Glomerular visceral epithelial cell (primary cell): ENCODE measurements at regions not wholly inside any gene's neighbourhood (a gene's known extent, or its start where the extent isn't known, plus 50 kb on each side); places are given as distances from the start of the nearest gene placed in this dataset.
"Not testable (repeated sequence)": the region's sequence is repeated elsewhere in the genome, so short reads cannot be mapped to it uniquely, and the experiment has no call there.

Experiments used
- DNase-seq: peaks from one replicate; pipeline ENCODE4 v3.0.0-alpha.2; 2016; ENCODE audit errors: extremely low spot score

- DNase-seq, result no peak
Measured at GRCh38 chr18:43965691-43966090, 688.4 kb upstream of the SYT4 start.

GRCh38 chr18:43970656-43971055 lies 693.4 kb upstream of the SYT4 start:
- no peak for DNase-seq

DNA sequence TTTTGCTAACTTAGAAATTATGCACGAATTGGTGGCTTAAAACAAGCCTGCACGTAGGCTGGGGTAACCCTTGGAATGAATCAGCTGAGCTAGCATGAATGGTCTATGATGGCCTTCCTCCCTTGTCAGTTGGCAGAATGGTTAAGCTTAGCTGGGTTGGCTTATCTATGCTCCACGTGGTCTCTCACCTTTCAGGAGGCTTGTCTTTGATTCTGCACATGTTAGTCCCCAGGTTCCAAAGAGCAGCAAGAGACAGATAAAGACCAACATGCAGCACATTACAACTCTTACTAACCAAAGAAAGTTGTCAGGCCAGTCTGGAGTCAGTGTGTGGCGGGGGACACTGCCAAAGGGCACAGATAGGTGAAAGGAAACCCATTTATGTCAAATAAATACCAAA lies 700.9 kb upstream of the SYT4 start:
- DNase-seq, result no peak

- DNase-seq, result no peak
Measured at GRCh38 chr18:43982582-43982981, 698.1 kb upstream of the SETBP1 start.

GRCh38 chr18:43987061-43987460 lies 693.6 kb upstream of the SETBP1 start:
- not testable (repeated sequence) for DNase-seq

DNA sequence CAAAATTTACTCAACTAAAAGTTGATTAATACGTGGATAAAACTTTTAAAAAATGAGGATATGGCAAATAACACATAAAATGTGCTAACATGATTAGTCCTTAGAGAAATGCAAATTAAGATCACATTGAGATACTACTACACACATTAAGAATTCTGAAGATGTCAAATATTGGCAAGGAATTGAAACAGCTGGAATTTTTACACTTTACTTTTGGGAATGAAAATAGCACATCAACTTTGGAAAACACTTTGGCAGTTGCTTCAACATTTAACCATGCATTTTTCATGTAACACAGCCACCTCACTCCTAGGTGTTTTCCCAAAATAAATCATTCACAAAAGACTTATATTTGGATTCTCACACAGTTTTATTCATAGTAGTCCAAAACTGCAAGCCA lies 687.9 kb upstream of the SETBP1 start:
- no peak for DNase-seq

- no peak for DNase-seq
Measured at GRCh38 chr18:43994381-43994780, 686.3 kb upstream of the SETBP1 start.

DNA sequence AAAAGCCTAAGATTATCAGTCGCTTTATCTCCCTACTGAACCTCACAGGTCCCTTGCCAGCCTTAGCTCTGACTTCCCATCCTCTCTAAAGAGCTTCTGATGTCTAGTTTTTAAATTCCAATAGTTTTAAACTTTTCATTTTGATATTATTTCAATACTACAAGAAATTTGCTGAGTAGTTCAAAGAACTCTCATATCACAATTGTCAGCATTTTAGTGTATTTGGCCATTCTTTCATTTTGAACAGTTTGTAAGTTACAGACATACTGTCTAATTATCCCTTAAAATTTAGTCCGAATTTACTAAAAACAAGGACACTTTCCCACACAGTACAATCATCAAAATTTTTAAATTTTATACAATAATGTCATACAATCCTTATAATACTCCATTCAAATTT lies 666.8 kb upstream of the SETBP1 start:
- DNase-seq, result no peak

DNA sequence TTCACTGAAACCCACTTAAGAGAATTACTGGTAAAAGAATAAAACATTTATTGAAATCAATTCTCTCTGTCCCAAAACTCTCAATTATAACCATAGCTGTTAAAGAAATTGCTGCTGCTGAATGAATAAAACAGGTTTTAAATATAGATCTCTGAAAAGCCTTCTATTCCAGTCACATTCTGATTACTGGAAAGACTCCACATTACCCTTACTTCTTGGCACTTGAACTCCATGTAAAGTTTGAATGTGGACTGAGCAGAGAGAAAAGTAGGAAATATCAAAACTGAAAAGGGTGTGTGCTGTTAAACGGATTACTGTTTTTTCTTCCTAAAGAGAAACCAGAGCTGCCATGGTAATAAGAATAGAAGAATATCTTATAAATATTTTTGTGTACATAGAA lies 655.3 kb upstream of the SETBP1 start:
- no peak for DNase-seq

DNA sequence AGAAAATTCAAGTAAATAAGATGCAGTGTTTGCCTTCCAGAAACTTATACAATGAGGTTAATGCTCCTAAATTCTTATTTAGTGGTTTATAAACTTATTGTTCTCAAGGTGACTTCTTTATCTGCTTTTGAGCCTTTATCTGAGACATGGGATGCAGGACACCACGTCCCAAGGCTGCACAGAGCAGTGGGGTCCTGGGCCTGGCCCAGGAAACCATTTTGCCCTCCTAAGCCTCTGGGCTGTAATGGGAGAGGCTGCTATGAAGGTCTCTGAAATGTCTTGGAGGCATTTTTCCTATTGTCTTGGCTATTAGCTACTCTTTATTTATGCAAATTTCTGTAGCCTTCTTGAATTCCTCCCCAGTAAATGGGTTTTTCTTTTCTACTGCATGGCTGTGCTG lies 652.6 kb upstream of the SETBP1 start:
- no peak for DNase-seq

- no peak for DNase-seq
Measured at GRCh38 chr18:44031063-44031462, 649.6 kb upstream of the SETBP1 start.

GRCh38 chr18:44033144-44033701 lies 647.5 kb upstream of the SETBP1 start:
- peak; percentile 84 for DNase-seq

DNA sequence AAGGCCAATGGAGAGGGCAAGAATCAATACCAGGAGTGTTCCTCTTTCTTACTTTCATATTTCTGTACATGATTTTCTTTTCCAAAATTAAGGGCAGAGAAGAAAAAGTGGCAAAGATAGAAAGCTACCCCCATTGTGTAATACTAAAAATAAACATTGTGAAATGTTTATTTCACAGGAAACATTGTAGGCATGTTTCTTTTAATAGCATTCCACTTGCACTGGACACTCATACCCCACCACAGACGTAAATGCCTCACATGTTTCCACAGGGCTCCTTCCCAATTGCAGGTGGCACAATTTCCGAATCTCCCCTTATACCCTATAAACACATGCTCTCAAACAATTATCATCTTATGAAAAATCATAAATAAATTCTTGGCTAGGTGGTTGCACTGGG lies 645.1 kb upstream of the SETBP1 start:
- no peak for DNase-seq

- no peak for DNase-seq
Measured at GRCh38 chr18:44036501-44036900, 644.2 kb upstream of the SETBP1 start.

DNA sequence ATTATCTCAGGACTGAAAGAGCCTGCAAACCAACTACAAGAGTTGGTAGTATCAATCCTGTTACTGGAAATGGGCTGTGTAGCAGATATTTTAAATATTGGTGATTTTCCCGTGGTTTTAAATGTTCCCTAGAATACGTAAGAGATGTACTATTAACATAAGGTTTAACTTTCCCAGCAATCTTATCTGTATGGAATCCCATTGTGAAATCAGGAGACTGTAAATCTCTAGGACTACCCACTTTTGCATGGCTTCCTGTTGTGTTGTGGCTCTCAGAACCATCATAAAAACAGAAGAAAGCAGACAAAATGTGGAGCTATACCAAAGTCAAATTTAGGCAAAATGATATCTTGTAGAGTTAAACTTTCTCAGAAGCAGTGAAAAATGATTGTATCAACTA lies 641.5 kb upstream of the SETBP1 start:
- DNase-seq, result no peak

- no peak for DNase-seq
Measured at GRCh38 chr18:44039826-44040225, 640.9 kb upstream of the SETBP1 start.

DNA sequence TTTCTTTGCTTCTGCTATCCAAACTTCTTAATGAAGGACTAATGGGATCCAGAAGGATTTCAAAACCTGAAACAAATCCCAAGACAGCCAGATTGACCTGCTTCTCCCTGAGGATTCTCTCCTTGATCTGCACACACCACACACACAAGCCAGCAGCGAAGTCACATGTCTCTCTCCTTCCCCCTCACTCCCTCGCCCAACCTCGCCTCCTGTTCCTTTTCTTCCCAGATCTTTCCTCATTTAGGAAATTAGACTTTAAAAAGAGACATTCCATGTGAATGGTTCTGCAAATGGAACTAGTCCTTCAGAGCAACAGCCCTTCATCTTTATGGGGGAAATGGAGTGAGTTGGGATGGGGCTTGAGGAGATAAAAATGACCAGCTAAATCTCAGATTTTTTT lies 639.1 kb upstream of the SETBP1 start:
- no peak for DNase-seq

DNA sequence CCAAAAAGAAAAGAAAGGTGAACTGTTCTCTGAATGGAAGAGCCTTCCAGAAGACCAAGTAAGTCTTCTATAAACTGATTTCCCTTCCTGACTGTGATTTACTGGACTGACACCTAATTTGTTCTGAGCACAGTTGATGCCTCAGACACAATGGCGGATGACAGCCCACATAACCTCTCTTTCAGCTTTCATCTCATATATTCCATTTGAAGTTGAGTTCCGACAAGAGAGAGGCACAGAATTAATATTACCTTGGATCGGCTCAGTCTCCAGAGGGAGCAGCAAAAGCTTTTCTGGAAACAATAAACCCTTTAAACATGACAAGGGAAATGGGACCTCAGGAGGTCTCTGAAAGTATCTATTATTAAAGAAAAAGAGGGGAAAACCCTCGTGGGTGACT lies 638.7 kb upstream of the SETBP1 start:
- no peak for DNase-seq

- no peak for DNase-seq
Measured at GRCh38 chr18:44046376-44046975, 634.2 kb upstream of the SETBP1 start.

DNA sequence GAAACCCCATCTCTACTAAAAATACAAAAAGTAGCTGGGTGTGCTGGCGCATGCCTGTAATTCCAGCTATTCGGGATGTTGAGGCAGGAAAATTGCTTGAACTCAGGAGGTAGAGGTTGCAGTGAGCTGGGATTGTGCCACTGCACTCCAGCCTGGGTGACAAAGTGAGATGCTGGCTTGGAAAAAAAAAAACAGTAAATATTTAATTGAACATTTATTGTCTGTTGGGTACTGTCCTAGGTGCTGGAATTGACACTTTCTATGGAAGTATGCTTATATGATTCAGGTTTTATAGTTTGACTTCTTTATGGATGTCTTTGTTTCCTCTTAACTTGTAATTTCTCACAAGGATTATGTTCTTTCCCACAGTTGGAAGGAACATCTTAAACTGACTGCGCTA lies 633.1 kb upstream of the SETBP1 start:
- DNase-seq, result no peak

GRCh38 chr18:44048435-44048834 lies 632.3 kb upstream of the SETBP1 start:
- DNase-seq, result no peak

- DNase-seq, result no peak
Measured at GRCh38 chr18:44048846-44049245, 631.8 kb upstream of the SETBP1 start.

DNA sequence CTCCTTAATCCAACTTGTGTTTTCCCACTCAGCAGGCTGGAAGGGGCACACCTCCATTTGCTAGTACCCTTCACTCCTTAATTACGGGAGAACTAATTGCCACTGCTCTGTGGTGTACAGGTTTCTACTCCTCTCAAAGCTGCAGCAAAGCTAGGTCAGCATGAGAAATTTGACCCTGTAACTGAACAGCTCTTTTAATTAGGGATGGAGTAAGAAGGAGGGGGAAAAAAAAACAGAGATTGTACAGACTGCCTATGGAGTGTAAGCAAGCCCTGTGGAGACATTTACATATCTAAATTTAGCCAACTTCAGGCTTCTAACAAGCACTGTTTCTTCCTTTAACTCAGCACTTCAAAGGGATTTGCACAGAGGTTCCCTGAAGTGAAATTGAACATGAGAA lies 629.7 kb upstream of the SETBP1 start:
- DNase-seq, result no peak

DNA sequence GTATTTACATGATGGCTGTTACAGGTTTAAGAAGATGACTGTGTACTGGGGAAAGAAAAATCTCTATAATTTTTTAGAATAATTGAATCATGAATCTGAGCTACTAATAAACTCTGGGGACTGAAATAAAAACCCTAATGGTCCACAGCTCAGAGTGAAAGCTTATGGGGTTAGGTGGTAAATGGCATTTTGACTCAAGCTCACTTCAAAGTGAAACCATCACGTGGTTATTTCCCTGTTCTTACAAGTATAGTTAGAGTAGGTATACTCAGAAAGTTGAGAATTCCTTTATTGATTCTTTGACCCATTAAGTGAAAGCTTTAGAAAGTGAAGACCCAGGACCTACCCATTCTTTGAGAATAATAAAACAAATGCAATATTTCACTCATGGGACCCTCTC lies 626.2 kb upstream of the SETBP1 start:
- no peak for DNase-seq
